IPS DF 4.7 (cell line): ENCODE measurements at regions not wholly inside any gene's neighbourhood (a gene's known extent, or its start where the extent isn't known, plus 50 kb on each side); places are given as distances from the start of the nearest gene placed in this dataset.
"Not testable (repeated sequence)": the region's sequence is repeated elsewhere in the genome, so short reads cannot be mapped to it uniquely, and the experiment has no call there.

Source experiments
- DNase-seq: peaks from one replicate; pipeline ENCODE4 v3.0.0-alpha.2; 2013; ENCODE audit warnings: low spot score; ENCODE audit errors: extremely low read depth

DNA sequence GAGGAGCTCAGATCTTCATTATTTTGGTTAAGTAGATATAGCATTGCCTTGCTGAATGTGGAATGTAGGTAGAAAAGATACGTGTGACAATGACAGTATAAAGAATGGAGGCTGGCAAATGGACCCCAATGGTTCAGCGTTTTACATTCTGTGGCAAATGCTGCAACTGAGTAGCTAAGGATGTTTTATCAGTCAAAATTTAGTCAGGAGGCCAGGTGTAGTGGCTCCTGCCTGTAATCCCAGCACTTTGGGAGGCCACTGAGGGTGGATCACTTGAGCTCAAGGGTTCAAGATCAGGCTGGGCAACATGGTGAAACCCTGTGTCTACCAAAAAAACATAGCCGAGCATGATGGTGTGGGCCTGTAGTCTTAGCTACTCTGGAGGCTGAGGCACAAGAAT lies 120.5 kb upstream of the GHITM start:
- no peak for DNase-seq

DNA sequence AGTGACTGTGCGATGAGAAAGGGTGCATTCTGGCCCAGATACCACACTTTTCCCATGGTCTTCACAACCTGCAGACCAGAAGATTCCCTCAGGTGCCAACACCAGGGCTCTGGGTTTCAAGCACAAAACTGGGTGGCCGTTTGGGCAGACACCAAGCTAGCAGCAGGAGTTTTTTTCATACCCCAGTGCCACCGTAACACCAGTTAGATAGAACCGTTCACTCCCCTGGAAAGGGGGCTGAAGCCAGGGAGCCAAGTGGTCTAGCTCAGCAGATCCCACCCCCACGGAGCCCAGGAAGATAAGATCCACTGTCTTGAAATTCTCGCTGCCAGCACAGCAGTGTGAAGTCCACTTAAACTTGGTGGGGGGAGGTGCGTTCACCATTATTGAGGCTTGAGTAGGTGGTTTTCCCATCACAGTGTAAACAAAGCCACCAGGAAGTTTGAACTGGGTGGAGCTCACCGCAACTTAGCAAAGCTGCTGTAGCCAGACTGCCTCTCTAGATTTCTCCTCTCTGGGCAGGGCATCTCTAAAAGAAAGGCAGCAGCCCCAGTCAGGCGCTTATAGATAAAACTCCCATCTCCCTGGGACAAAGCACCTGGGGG lies 119.4 kb upstream of the GHITM start:
- not testable (repeated sequence) for DNase-seq

DNA sequence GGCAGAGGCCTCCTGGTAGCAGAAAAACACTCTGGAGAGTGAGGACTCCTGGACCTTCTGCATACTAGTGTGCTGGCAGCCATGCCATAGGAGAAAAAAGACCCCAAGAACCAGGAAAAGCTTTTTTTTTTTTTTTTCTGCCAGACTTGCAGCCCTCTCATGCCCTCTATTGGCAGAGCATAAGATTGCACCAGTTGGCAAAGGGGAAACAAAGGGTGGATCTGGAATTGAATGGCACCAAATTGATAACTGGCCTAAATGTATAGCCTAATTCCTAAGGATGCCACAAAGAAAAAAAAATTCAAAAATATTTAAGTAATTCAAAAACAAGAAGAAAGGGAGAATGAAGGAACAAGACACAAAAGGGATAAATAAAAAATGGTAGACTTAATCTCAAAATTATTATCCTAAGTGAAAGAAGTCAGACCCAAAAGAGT lies 112.5 kb upstream of the GHITM start:
- no peak for DNase-seq

DNA sequence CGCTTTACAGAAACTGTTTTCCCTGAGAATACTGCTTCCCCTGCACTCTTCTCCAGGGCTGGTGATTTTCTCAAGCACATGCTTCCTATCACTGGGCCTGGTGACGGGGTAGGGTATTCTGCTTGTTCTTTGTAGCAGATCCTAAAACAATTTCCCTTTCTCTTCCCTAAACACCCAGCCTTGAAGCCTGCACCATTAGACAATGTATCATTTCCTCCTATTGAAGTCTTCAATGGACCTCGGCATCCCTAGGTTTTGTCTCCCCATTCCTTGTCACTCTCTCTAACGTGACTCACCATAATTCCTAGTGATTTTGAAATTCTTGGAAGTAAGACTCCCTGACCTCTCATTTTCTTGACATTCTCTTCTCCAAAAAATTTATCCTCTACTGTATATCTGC lies 109.5 kb upstream of the GHITM start:
- no peak for DNase-seq

DNA sequence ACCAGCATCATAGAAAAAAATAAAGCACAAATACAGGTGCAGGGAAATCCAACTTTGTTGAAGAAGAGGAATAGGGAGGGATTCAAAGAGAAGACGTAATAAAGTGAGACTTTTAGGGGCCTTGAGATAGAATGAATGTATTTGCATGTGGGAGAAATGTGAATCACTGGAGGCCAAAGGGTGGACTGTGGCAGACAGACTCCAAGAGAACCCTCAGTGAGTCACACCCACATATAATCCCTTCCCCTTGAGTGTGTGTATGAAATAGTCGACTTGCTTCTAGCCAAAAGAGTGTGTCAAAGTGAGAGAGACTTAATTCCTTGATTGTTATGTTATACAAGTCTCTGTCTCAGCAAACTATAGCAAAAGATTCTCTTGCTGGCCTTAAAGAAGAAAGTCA lies 101.3 kb upstream of the GHITM start:
- no peak for DNase-seq

DNA sequence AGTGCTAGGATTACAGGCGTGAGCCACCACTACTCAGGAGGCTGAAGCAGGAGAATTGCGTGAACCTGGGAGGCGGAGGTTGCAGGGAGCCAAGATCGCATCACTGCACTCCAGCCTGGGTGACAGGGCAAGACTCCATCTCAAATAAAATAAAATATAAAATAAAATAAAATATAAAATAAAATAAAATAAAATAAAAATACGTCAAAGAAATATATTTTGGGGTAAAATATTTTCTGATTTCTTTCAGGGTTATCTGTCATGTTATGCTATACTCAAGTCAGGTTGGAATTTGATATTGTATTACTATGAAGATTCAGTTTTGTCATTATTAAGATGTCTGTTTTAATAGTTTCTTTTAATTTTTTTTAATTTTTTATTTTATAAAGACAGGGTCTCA lies 99.4 kb upstream of the GHITM start:
- DNase-seq = no peak

DNA sequence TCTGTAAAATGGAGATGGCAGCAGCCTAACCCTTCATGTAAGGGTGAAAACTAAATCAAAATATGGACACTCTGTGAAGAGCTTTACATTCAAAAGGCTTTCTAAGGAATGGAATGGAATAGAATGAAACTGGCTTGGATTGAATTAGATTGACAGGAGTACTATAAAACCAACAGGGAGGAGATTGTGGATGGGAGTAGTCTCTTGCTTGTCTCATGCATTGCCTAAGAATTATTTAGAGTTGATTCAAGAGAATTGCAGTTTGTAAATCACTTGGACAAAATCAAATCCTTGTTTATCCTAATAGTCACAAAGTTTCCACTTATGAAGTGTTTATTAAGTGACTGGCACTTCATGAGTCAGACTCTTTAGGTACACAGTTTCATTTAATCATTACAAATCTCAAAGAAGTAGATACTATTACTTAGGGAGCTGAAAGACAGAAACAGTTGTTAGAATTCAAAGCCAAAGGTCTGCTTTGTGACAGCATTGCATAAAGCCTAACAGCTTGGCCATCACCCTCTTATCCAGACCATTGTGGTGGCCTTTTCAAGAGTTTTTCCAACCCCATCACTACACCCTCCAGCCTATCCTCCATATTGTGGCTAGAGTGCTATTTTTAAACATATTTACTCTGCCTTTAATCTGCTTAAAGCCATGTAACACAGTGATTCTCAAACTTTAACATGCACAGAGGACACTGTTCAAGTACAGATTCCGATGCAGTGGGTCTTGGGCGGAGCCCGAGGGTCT lies 91.9 kb upstream of the GHITM start:
- no peak for DNase-seq

DNA sequence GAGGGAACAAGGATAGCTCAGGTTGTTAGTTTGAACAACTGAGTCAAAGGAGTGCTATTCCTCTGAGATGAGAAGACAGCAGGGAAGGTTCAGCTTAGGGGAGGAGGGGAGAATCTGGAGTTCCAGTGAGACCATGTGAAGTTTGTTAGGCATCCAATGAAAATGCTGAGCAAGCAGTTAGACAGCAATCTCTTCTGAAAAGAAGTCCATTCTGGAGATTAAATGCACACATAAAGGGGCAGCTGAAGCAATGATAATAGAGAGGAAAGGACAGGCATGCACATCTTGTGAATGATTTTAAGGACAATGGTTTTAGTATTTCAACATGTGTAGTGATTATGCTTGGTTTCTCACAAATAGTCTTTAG lies 89.7 kb upstream of the GHITM start:
- DNase-seq = no peak

DNA sequence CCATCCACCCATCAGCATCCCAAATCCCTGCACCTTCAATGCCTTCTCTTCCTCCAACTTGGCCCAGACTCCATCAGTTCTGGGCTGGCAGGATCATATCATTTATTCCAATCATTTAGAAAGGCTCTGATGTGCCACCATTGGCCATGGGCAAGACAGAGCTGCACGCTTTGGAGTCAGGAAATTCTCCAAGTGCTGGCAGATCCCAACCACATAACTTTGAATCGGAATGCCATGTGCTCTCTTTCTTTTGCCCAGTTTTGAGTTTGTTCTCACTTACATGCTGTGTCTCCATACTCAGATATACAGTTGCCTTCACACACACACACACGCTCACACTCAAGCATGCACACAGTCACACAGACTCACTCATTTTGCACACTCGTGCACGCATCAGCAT lies 85.7 kb upstream of the GHITM start:
- no peak for DNase-seq

DNA sequence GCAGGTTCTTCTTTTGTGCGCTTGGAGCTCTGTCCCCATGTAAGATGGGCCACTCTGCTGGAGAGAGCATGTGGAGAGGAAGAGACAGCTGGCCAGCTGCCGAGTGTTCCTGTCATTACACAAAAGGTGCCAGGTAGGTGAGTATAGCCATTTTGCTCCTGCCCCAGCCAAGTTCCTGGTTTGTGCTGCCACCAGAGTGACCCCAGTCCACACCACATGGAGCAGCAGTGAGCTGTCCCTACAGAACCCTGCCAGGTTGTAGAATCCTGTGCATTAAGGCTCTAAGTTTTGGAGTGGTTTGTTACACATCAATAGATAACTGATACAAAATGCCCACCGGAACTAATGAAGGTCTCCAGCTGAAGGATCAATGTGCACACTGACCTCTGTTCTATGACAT lies 84.6 kb upstream of the GHITM start:
- DNase-seq = no peak

DNA sequence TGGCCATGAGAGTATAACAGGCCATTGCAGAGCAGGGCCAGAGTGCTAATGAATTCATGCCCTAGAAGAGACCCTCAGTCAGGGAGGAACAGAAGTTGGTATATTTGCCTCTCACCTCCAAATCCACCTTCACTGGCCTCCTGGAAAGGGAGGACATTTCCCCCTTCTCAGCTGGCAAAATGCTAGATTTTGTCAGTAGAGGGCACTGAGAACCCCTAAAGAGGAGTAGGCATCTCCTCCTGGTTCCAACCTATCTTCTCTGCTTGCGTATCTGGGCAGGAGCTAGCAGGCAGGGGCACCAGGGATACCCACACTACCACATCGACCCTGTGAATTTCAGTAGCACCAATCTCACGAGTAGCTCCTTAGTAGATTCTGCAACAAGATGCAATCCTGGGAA lies 79.8 kb upstream of the GHITM start:
- DNase-seq = no peak

DNA sequence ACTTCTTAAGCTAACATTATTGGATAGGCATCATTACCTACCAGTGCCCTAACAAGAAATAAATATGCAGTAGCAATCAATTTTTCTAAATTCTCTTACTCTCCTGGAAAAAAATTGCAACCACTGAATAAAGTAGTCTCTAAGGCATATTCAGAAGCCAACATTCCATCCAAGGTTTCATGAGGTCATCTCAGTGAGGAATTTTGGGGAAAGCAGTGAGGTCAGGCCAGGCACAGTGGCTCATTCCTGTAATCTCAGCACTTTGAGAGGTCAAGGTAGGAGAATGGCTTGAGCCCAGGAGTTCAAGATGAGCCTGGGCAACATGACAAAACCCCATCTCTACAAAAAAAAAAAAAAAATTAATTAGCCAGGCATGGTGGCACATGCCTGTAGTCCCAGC lies 75.9 kb upstream of the GHITM start:
- DNase-seq = no peak

DNA sequence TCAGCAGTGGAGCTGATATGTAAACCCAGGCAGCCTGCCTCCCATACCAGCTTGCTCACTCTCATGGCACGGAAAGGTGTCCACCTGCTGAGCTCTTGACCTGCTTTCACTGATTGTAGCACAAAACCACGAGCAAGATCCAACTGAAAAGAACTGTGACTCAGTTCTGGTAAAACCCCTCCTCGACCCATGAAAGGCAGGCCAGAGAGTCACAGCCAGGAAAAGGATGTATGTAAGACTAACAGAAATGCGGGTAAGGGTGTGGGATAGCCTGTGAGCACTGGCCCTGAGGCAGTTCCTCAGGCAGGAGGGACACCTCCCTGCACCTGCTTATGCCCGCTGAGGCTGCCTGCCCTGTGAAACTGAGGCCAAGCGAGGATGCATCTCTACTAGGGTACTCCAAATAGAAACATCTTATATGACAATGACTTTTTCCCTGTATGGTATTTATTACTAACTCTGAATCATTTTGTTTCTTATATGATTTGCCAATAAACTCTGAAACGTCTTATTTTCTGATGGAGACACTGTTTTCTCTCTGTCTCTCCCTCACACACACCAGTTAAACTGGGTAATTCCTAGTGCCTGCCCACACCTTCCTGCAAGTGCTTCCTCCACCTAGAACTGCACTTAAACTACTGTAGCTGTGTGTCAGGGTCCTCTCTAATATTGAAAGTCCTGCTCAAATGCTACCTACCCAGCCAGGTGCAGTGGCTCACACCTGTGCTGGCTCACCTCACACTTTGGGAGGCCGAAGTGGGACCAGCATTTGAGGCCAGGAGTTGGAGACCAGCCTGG lies 73.3 kb upstream of the GHITM start:
- DNase-seq = no peak

DNA sequence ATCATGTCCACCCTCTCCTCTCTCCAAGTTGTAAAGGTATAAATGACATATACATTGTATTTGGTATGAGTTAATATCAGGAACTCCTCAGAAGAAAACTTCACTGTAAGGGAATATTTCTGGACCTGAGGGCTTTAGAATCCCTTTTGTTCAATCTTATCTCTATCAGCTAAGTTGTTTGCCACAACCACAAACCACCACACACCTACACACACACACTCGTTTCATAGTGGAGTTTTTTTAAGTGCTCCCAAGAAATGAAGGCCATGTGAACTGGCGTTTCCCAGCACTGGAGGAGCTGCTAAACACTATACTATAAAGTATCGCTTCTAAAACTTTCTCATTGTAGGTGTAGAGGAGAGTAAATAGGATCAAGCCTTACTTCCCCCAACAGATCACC lies 64.8 kb upstream of the GHITM start:
- DNase-seq = no peak

DNA sequence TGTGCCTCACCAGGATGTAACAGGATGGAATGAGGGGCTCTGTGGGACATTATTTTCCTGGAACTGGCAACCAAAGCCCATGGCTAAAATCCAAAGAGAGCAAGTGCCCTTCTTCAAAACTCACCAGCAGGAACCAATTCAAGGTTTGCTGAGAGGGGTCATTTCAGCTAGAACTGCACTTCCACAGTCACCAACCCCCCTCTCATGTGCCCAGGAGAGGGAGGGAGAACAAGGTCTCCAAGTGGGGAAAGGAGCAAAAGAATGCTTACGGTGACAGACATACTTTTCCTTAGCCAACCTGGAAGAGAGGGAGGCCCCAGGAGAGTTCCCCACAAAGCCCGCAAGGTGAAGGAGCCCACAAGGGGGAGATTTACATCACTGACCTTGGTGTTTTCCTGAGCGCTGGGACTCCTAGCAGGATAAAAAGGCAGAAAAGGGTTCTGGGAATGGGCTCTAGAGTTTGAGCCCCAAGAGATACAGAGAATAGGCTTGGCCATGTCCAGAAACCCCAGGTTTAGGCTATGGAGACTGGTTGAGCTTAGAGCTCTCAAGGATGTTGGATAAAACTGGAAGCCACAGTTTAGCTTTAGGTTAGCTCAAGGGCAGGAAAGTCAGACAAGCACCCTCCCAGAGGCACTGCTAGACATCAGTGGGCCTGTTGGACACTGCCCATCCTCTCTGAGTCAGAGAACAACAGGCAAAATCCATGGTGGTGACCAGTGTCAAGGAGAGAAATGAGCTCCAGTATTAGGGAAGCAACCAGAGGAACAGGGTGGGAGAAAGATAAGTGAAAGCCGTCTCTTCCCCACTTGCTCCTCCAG lies 63.9 kb upstream of the GHITM start:
- no peak for DNase-seq

DNA sequence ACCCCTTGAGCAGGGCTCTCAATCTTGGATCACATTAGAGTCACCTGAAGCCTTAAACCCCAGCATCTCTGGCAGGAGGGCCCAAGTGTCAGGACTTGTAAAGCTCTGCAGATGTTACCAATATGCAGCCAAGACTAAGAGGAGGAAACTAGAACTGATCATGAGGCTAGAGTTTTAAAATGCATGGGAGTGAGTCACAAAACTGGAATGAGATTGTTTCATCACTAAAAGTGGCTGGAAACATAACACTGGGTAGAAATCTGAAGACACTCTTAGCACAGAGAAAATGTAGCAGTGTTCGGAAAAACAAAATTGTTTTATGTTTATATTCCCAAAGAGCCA lies 63.3 kb upstream of the GHITM start:
- DNase-seq = no peak

DNA sequence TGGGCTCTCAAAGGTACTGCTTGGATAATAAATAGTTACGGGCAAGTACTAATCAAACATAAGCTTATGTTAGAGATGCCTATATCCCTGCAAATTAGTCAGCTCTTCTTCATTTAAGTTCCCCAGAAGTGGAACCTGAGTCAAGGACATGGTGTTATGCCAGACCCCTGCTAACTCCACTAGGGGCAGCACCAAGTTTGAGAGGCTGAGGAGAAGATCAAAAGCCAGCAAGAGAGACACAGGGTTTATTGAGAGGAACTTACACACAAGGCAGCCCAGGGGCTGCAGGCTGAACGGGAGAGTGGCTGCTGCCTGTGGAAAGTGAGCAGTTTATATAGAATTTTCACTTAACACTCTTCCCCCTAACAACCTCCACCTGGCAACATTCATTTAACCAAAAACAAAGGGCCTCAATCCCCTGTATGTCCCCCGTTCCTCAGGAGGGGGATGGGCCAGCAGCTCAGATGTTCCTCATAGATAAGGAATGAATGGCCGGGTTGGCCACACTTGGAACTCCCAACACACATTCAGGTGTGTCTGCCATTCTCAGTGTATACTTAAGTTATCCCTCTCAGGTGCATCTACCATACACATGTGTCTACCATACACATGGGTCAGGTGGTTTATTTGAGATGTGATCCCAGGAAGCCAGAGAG lies 62.6 kb upstream of the GHITM start:
- DNase-seq = no peak

DNA sequence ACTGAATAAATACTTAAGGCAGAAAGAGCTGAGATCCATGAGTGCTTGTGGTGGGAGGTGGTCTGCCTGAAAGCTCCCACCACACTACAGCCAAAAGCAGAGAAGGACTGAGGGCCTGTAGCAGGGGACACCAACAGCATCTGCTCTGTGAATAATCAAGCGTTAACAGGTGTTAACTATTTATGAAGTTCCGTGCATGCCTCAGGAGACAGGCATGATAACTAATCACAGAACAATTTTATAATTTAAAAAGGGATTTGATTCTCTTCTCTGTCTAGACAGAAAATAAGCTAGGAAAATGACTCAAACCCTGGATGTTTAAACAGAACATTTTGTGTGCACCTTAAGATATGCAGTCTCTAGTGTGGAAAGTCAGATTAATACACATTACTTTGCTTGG lies 61.5 kb upstream of the GHITM start:
- no peak for DNase-seq

DNA sequence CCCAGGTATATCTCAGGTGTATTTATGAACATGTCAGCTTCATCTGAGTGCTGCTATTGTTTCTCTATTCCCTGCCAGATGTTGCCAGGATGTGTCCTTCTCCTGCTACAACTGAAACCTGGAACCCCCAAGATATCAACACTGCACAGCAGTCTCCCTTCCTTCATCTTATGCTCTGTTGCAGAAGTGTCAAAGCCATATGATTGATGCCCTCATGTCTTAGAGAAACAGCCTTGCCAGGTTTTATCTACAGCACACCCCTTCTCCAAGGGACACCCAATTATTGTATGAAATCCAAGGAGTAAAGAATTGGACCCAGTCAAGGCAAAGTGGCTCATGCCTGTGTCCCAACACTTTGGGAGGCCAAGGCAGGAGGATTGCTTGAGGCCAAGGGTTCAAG lies 60.5 kb upstream of the GHITM start:
- DNase-seq = no peak

DNA sequence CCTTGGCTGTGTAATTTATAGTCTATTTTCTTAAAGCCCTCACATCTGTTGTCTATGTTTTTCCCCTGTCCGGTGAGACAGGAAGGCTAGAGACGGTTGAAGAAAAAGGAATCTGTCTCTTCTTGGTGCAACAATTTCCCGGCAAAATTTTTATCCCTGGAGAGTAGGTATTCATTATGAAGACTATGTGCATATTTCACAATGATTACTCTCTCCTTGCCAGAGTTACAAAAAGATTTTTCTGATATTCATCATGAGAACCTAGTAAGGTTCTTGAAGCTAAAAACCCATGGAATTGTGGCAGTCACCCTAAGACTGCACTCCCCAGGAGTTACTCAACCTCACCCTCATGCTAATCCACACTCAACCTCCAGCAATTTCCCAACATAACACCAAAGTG lies 55.0 kb upstream of the GHITM start:
- DNase-seq = no peak

DNA sequence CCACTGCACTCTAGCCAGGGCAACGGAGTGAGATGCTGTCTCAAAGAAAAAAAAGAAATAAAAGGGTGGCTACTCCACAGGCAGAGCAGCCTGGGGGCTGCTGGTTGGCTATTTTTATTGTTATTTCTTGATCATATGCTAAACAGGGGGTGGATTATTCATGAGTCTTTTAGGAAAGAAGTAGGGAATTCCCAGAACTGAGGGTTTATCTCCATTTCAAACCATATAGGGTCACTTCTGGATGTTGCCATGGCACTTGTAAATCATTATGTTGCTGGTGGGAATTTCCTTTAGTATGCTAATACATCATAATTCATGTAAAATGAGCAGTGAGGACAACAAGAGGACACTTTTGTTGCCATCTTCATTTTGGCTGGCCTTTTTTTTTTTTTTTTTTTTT lies 52.1 kb upstream of the GHITM start:
- DNase-seq = no peak
